Neural cell (in vitro differentiated cells): ENCODE measurements at regions not wholly inside any gene's neighbourhood (a gene's known extent, or its start where the extent isn't known, plus 50 kb on each side); places are given as distances from the start of the nearest gene placed in this dataset.

ENCODE experiments used
- CTCF ChIP-seq: fragments of 450-650 bp; IDR thresholded peaks from 2 replicates; pipeline ENCODE4 v1.5.1; 2014; ENCODE audit warnings: antibody characterized with exemption, mild to moderate bottlenecking, moderate library complexity; ENCODE audit not compliant: poor library complexity, severe bottlenecking
- EP300 ChIP-seq: fragments of 450-650 bp; conservative IDR thresholded peaks from 2 replicates; pipeline ENCODE4 v1.6.1; 2014; ENCODE audit warnings: antibody characterized with exemption, mild to moderate bottlenecking, moderate library complexity; ENCODE audit not compliant: poor library complexity, severe bottlenecking
- EZH2 ChIP-seq: fragments of 200-600, 300-800 bp; shearing (Covaris generic), sonication (generic); IDR thresholded peaks from 2 replicates; pipeline ENCODE4 v1.6.1; 2014; ENCODE audit warnings: antibody characterized with exemption, low read length, borderline replicate concordance, mild to moderate bottlenecking; ENCODE audit not compliant: insufficient read depth, poor library complexity, severe bottlenecking
- POLR2AphosphoS5 ChIP-seq: IDR thresholded peaks from 2 replicates; pipeline ENCODE4 v1.6.1; 2012
- RAD21 ChIP-seq: fragments of 450-650 bp; conservative IDR thresholded peaks from 2 replicates; pipeline ENCODE4 v1.6.1; 2014; ENCODE audit warnings: antibody characterized with exemption, mild to moderate bottlenecking, moderate library complexity
- REST ChIP-seq: IDR thresholded peaks from 2 replicates; pipeline ENCODE4 v1.6.1; 2012; ENCODE audit warnings: borderline replicate concordance
- SMC3 ChIP-seq: fragments of 450-650 bp; conservative IDR thresholded peaks from 2 replicates; pipeline ENCODE4 v1.6.1; 2014; ENCODE audit warnings: antibody characterized with exemption, mild to moderate bottlenecking, moderate library complexity; ENCODE audit not compliant: poor library complexity

- TF ChIP-seq CTCF (no peak), RAD21 (no peak), EP300 (no peak), SMC3 (no peak), POLR2AphosphoS5 (no peak), REST (no peak), EZH2 (no peak)
Measured at GRCh38 chr5:19352120-19352519, 635.9 kb downstream of the CDH18 start.
